Stimulated activated CD4-positive, alpha-beta T cell treated with anti-CD3 and anti-CD28 coated beads, Interleukin-15, amount 100 ng/mL, for 24 hours (primary cell): ENCODE measurements at regions not wholly inside any gene's neighbourhood (a gene's known extent, or its start where the extent isn't known, plus 50 kb on each side); places are given as distances from the start of the nearest gene placed in this dataset.
"Not testable (repeated sequence)": the region's sequence is repeated elsewhere in the genome, so short reads cannot be mapped to it uniquely, and the experiment has no call there.

Source experiments
- DNase-seq: peaks from one replicate; pipeline ENCODE4 v3.0.0-alpha.2; 2020

DNA sequence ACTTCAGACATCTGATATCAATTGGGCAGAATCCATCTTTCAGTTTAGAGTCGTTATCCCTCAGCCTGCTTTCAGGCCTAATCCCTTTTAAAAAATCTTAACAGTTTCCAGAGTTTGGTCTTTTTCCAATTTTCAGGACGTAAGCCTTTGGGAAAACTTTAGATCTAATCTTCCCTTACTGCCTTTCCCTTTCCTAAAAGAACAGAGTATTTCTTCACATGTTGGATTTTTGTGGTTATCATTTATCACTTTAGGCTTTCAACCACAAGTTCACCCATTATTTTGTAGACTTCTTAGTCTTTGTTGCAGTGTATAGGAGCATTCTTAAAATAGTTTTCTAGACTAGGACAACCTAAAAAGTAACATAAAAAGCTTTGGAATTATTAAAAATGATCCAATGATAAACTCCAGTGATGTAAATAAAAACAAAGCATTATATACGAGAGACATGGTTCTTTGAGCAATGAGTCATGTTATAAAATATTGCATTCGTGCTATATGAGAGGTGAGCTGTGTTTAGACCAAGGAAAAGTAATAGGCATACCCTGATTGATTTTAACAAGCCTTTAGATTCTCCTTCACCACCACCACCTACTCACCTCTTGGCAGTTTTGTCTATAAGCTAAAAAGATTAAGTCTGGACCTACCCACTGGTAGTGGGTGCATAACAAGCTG lies 90.4 kb upstream of the MCHR2 start:
- DNase-seq: no peak

DNA sequence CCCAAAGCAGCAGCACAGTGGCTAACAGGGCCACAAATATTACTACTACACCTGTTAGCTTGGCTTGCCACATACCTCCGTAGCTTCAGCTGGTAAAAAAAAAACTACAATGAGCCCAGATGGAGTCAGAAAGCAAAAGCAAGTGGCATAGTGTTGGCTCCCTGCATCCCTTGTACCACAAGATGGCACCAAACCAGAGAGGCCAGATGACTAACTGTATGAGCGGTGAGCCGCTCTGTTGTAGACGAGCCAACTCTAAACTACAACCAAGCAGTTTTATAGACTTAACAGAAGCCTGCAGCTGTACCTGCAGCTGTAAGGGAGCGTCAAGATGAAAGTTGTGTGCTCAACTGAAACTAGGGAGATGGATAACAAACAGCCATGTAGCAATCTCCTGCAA lies 84.5 kb upstream of the MCHR2 start:
- peak; percentile 3 for DNase-seq

DNA sequence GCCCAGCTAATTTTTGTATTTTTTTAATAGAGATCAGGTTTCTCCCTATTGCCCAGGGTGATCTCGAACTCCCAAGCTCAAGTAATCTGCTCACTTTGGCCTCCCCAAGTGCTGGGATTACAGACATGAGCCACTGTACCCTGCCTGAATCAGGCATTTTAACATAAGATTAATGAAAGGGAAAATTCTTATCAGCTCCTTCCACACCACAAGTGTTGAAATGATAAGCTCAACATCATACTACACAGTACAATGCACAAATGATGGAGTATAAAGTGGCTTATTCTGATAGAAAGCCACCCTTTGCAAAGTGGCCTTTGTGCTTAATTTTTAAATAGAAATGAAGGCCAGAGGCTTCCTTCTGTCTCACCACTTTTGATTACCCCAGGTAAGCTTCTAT lies 71.3 kb upstream of the MCHR2 start:
- DNase-seq: no peak

GRCh38 chr6:100062621-100063020 lies 68.6 kb upstream of the MCHR2 start:
- no peak for DNase-seq

GRCh38 chr6:100057941-100058340 lies 63.9 kb upstream of the MCHR2 start:
- no peak for DNase-seq

- no peak for DNase-seq
Observed at GRCh38 chr6:100050550-100050949, 56.5 kb upstream of the MCHR2 start.

DNA sequence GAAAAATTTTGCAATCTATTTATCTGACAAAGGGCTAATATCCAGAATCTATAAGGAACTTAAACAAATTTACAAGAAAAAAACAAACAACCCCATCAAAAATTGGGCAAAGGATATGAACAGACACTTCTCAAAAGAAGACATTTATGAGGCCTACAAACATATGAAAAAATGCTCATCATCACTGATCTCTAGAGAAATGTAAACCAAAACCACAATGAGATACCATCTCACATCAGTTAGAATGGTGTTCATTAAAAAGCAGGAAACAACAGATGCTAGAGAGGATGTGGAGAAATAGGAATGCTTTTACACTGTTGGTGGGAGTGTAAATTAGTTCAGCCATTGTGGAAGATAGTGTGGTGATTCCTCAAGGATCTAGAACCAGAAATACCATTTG lies 49.9 kb upstream of the MCHR2 start:
- DNase-seq: not testable (repeated sequence)
